AG09309 (cell line): ENCODE measurements at regions not wholly inside any gene's neighbourhood (a gene's known extent, or its start where the extent isn't known, plus 50 kb on each side); places are given as distances from the start of the nearest gene placed in this dataset.
"Not testable (repeated sequence)": the region's sequence is repeated elsewhere in the genome, so short reads cannot be mapped to it uniquely, and the experiment has no call there.

Experiments used
- DNase-seq: peaks from one replicate; pipeline ENCODE4 v3.0.0-alpha.2; 2010; ENCODE audit warnings: low read depth
- H3K4me3 ChIP-seq: 2 replicates; pipeline ENCODE4 v1.5.1; 2011; ENCODE audit warnings: mild to moderate bottlenecking, low read depth, low read length, moderate library complexity; ENCODE audit not compliant: control insufficient read depth
- TF ChIP-seq, protein P1 (sequence below): IDR thresholded peaks from 2 replicates; pipeline ENCODE4 v1.5.1; 2011; ENCODE audit warnings: mild to moderate bottlenecking, low read depth, low read length, inconsistent platforms; ENCODE audit not compliant: insufficient read depth, control insufficient read depth; ENCODE audit errors: missing control alignments

DNA sequence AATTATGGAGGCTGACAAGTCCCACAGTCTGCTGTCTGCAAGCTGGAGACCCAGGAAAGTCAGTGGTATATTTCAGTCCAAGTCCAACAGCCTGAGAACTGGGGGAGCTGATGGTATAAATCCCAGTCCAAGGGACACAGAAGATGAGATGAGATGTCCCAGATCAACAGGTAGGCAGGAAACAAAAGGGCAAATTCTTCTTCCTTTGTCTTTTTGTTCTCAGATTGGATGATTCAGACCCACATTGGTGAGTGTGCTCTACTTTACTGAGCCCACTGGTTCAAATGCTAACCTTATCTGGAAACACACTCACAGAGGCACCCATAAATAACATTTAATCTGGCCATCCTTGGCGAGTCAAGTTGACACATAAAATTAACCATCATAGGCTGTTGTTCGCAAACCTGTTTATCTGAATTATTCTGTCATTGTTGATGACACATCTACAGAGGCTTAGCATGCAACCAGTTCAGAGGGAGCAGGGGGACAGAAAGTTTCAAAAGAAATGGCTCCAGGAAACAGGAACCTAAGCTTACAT is 62.7 kb upstream of the ITGA11 start:
- no peak for DNase-seq
- H3K4me3 ChIP-seq, result no peak overlapping the region
- TF ChIP-seq, protein P1, sequence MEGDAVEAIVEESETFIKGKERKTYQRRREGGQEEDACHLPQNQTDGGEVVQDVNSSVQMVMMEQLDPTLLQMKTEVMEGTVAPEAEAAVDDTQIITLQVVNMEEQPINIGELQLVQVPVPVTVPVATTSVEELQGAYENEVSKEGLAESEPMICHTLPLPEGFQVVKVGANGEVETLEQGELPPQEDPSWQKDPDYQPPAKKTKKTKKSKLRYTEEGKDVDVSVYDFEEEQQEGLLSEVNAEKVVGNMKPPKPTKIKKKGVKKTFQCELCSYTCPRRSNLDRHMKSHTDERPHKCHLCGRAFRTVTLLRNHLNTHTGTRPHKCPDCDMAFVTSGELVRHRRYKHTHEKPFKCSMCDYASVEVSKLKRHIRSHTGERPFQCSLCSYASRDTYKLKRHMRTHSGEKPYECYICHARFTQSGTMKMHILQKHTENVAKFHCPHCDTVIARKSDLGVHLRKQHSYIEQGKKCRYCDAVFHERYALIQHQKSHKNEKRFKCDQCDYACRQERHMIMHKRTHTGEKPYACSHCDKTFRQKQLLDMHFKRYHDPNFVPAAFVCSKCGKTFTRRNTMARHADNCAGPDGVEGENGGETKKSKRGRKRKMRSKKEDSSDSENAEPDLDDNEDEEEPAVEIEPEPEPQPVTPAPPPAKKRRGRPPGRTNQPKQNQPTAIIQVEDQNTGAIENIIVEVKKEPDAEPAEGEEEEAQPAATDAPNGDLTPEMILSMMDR, result no peak

DNA sequence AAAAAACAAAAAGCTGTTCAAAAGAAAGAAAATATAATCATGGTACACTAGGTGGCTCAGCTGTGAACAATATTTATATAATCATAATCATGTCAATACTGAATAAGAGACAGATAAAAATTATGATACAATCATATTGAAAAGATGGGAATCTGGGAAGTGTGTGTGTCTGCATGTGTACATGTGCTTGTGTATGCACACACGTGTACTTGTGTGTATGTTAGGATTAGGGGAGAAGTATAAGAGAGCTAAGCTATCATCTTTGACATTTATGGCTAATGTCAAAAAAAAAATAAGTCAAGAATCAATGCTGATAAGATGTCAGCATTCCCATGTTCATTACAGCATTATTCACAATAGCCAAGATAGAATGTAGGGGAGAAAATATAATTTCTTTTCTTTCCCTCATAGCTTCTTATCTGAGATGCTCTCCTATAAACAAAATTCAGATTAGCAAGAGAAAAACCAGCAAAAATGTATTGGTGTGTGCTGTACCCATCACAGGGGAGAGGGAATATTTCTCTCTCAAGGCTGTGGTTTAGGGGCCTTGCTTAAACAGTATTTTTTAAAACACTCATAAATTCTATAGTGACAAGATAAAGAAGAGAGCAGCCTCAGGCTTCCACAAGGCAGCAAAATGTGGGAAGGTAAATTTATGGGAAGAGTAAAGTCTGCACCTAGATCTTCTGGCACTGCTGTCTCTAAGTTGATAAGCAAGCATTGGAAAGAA is 63.4 kb upstream of the ITGA11 start:
- DNase-seq, result no peak

DNA sequence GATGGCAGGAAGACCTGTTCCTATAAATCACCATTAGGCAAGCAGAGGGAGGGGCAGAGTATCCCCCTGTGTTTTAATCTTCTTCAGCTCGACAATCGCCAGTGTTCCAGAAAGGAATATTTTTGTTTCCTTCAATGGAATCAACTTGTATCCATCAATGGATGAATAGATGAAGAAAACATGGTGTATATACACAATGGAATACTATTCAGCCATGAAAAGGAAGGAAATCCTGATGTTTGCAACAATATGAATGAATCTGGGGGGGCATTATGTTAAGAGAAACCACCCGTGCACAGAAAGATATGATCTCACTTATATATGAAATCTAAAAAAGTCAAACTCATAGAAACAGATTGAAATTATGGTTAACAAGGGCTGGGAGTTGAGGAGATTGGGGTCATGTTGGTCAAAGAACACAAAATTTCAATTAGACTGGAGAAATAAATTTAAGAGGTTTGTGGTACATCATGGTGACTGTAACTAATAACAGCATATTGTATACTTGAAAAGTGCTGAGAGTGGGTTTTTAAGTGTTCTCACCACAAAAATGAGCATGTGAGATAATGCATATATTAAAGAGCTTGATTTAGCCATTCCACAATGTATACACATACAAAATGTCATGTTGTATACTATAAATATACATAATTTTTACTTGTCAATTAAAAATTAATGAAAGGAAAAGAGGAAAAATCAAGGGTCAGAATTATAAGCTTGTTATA is 64.2 kb upstream of the ITGA11 start:
- no peak overlapping the region for H3K4me3 ChIP-seq
- DNase-seq, result no peak
- TF ChIP-seq, protein P1, result no peak

More for the DNA sequence above, 63.4 kb upstream of the ITGA11 start:
- TF ChIP-seq, protein P1, result no peak
- no peak overlapping the region for H3K4me3 ChIP-seq

DNA sequence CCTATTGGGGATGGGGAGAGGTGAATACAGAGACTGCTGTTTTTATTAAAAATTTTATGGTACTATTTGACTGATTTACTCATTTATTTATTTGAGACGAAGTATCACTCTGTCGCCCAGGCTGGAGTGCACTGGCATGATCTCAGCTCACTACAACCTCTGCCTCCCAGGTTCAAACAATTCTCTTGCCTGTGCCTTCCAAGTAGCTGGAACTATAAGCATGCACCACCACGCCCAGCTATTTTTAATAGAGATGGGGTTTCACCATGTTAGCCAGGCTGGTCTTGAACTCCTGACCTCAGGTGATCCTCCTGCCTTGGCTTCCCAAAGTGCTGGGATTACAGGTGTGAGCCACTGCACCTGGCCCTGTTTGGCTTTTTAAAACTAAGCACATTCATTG is 64.8 kb upstream of the ITGA11 start:
- DNase-seq, H3K4me3 ChIP-seq: not testable (repeated sequence)

DNA sequence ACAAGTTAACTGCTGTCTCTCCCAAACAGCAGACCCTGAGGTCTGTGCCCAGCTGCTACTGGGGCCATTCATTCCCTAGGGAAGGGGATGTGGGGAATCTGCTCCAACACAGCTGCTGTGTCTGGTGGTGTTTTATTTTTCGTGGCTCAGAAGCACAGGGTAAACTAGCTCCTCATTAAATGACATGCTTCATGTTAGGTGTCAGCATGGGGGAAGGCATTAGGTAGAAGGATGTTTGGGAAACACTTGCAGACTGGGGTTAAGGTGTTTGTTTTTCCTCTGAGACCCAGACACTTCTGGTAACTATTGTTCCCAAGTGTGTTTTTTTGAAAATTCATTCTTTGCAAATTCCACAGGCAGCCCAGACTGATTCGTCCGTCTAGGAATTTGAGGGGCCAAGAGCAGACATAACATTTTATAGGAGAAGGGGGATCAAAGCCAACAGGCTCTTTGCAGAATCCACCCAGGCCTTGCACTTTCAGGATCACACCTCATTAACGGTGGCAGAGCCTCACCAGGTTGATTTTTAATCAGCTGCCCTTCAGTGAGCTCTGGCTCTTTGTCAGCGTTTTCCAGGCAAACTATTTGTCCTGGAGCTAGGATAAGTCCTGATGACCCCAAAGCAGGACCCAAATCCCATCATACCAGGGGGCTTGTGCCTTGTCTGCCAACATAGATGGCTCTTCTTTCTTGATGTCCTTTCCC is 65.4 kb upstream of the ITGA11 start:
- TF ChIP-seq, protein P1, result no peak
- no peak for DNase-seq
- H3K4me3 ChIP-seq, result no peak overlapping the region

DNA sequence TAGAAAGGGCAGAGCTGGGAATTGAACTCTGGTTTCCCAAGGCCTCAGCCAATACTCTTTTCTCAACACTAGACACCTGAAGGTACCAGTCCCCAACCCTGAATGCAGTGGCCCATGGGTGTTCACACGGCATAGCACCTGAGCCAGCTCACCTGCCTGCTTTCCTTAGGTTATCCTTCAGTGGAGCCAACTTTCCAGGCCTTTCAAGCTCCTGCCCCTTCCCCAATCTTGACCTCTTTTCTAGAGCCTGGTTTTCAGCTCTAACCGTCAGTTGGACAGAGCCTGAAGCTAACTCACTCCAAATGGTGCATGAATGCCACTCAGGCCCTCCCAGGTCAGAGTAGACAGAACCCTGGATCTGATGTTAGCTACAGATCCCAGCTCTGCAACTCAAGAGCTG is 66.1 kb upstream of the ITGA11 start:
- TF ChIP-seq, protein P1, result no peak
- no peak overlapping the region for H3K4me3 ChIP-seq
- DNase-seq, result no peak
